ENCODE measurements at regions not wholly inside any gene's neighbourhood (a gene's known extent, or its start where the extent isn't known, plus 50 kb on each side); places are given as distances from the start of the nearest gene placed in this dataset.

- H3K27ac ChIP-seq (ENCODE audit: low read depth in 1 of 2, low read length in 2 of 2), result no peak overlapping the region
- no peak overlapping the region for H3K4me3 ChIP-seq (ENCODE audit: low read depth in 1 of 3, low read length in 3 of 3)
- TF ChIP-seq NR2F2 (IDR thresholded peaks at IDR 0.05), result no peak
- no peak for TF ChIP-seq SP1 (IDR thresholded peaks at IDR 0.05)
- TF ChIP-seq FOXA1 (IDR thresholded peaks at IDR 0.05), result no peak
- TF ChIP-seq RXRA (IDR thresholded peaks at IDR 0.05), result no peak
- no peak for TF ChIP-seq GABPA (IDR thresholded peaks at IDR 0.05 in 1 of 2, conservative IDR thresholded peaks at IDR 0.05 in 1 of 2)
- no peak for TF ChIP-seq JUND (IDR thresholded peaks at IDR 0.05)
- TF ChIP-seq RAD21 (IDR thresholded peaks at IDR 0.05), result no peak
- TF ChIP-seq EGR1 (IDR thresholded peaks at IDR 0.05; ENCODE audit: low read depth in 2 of 2), result no peak
- no peak for TF ChIP-seq MAX (IDR thresholded peaks at IDR 0.05)
- TF ChIP-seq ZBTB33 (IDR thresholded peaks at IDR 0.05), result no peak
- TF ChIP-seq FOXA2 (IDR thresholded peaks at IDR 0.05), result no peak
- TF ChIP-seq TAF1 (conservative IDR thresholded peaks at IDR 0.05), result no peak
- TF ChIP-seq HNF4G (IDR thresholded peaks at IDR 0.05), result no peak
- no peak for TF ChIP-seq ATF3 (IDR thresholded peaks at IDR 0.05)
- TF ChIP-seq CTCF (IDR thresholded peaks at IDR 0.05; ENCODE audit: low read depth, low read length, missing input control), result no peak
- no peak for TF ChIP-seq HNF4A (conservative IDR thresholded peaks at IDR 0.05)
- no peak for TF ChIP-seq YY1 (IDR thresholded peaks at IDR 0.05)
- TF ChIP-seq REST (IDR thresholded peaks at IDR 0.05), result no peak
- WGBS, result 40% methylated on average over 5 of the region's 5 CpGs
- no peak for DNase-seq (ENCODE audit: low spot score)
- no peaks in the 10 kb centered on the region for H3K4me1 ChIP-seq (ENCODE audit: control insufficient read depth in 4 of 4, insufficient read depth in 4 of 4, low read length in 3 of 4)
- peaks cover 0 to 5% (median 0%) of the 10 kb centered on the region in 4 donors for H3K9me3 ChIP-seq (ENCODE audit: control insufficient read depth in 4 of 4, low read length in 3 of 4)
- no peaks in the 10 kb centered on the region for H3K27me3 ChIP-seq (ENCODE audit: control insufficient read depth in 4 of 4, insufficient read depth in 4 of 4, low read length in 3 of 4)
- H3K36me3 ChIP-seq (ENCODE audit: control insufficient read depth in 4 of 4, insufficient read depth in 3 of 4, low read depth in 1 of 4, low read length in 3 of 4), result no peaks in the 10 kb centered on the region
- no peak overlapping the region for H3K9ac ChIP-seq (ENCODE audit: low read depth in 1 of 2, low read length in 2 of 2)
Observed at GRCh38 chr1:29548091-29548490, 311.8 kb downstream of the PTPRU start.
